Epithelial cell of proximal tubule (primary cell): ENCODE measurements at regions not wholly inside any gene's neighbourhood (a gene's known extent, or its start where the extent isn't known, plus 50 kb on each side); places are given as distances from the start of the nearest gene placed in this dataset.

ENCODE experiments used
- DNase-seq: peaks from one replicate; pipeline ENCODE4 v3.0.0-alpha.2; 2011; ENCODE audit warnings: low read depth
- H3K4me3 ChIP-seq: 2 replicates; pipeline ENCODE4 v1.5.1; 2011; ENCODE audit warnings: low read depth, mild to moderate bottlenecking, low read length
- TF ChIP-seq, protein P1 (sequence below): conservative IDR thresholded peaks from 2 replicates; pipeline ENCODE4 v1.5.1; 2012; ENCODE audit warnings: low read depth, mild to moderate bottlenecking, low read length

DNA sequence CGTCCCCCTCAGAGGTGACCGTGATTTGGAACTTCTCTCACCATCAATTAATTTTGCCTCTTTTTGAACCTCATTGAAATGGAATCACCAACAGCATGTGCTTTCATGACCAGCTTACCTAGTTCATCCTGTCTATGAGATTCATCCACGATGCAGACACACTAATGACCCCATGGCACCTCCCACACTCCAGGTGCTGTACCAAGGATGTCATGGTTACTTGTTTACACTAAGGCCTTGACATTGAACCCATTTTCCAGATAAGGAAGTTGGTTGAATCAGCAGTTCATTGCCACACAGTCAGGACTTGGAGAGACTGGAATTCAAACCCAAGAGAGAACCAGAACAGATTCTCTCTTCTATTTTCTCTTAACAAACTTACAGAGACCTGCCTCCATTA lies 139.0 kb downstream of the ZFP36L2 start:
- DNase-seq: no peak
- H3K4me3 ChIP-seq: no peak overlapping the region
- TF ChIP-seq, protein P1, sequence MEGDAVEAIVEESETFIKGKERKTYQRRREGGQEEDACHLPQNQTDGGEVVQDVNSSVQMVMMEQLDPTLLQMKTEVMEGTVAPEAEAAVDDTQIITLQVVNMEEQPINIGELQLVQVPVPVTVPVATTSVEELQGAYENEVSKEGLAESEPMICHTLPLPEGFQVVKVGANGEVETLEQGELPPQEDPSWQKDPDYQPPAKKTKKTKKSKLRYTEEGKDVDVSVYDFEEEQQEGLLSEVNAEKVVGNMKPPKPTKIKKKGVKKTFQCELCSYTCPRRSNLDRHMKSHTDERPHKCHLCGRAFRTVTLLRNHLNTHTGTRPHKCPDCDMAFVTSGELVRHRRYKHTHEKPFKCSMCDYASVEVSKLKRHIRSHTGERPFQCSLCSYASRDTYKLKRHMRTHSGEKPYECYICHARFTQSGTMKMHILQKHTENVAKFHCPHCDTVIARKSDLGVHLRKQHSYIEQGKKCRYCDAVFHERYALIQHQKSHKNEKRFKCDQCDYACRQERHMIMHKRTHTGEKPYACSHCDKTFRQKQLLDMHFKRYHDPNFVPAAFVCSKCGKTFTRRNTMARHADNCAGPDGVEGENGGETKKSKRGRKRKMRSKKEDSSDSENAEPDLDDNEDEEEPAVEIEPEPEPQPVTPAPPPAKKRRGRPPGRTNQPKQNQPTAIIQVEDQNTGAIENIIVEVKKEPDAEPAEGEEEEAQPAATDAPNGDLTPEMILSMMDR: no peak

DNA sequence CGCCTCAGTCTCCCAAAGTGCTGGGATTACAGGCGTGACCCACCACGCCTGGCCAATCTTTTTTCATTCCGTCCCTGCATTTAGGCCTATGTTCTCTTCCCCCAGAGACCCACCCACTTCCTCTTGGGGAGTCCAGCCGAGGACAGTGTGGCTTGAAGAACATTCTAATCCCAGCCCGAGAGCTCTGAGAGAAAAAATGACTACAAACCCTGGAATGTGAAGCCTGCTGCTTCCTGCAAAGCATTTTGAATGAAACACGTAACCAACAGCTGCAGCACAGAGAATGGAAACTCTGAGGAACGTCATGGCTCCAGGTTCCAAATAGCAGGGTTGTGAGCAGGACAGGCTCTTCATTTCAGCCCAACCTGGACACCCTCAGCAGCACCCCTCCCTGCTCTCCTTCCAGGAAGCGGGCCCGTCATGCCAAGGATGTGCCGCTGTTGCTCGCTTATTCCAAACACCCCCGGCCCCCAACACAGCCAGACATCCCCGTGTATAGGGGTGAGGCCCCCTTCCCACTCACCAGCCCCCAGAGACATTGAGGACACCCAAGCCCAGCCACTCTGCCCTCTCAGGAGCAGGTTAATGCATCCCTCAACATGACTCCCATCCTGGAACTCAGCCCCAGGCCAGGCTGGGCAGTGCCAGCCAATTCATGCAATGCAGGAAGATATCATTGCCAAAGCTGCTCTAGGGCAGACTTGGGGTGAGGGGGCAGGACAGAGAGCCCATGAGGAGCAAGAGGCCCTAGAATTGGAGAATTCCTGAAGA lies 139.8 kb downstream of the ZFP36L2 start:
- TF ChIP-seq, protein P1: no peak
- H3K4me3 ChIP-seq: no peak overlapping the region

DNA sequence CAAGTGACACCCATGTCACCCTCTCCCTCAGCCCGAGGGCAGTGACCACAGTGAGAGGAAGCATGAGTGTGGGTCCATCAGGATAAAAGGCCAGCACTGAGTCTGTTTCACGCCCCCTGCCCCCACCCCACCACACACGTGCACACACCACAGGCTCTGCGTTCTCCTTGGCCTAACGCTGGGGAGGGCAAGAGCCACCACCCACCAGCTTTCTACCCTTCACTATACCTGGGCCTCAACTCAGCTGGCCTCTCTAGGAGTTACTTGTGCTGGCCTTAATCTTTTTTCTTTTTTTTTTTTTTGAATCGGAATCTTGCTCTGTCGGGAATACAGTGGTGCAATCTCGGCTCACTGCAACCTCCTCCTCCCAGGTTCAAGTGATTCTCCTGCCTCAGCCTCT lies 140.5 kb downstream of the ZFP36L2 start:
- DNase-seq: no peak
- TF ChIP-seq, protein P1: no peak
- no peak overlapping the region for H3K4me3 ChIP-seq

More for the DNA sequence above, 139.8 kb downstream of the ZFP36L2 start:
- DNase-seq: peak; percentile 97

DNA sequence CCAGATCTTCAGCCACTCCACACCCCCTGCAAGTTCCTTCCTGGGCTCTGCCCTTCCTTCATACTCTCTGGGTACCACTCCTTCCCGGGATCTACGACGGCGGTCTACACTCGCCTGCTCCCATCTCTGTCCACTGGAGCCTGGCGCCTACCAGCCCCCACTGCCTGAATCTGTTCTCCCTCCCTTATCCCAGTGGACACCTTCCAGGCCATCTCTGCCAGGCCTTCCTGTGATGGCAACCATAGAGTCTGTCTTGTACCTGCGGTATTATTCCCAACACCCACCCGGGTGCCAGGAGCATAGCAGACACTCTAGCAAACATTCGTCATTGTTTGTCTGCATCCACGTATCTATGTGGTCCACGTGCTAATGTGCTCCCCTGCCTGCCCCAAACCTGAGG lies 140.9 kb downstream of the ZFP36L2 start:
- no peak for DNase-seq
- TF ChIP-seq, protein P1: no peak
- no peak overlapping the region for H3K4me3 ChIP-seq

DNA sequence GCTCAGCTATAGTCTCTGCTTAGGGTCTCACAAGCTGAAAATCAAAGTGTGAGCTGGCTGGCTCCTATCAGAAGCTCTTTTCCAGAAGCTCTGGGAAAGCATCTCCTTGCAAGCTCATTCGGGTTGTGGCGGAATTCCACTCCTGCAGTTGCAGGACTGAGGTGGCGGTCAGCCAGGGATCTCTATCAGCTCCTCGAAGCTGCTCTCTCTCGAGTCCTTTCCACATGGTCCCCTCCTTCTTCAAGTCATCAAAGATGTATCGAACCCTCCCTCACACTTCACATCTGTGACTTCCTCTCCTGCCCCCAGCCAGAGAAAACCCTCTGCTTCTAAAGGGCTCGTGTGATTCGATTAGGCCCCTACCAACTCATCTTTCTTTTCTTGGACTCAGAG lies 141.7 kb downstream of the ZFP36L2 start:
- no peak overlapping the region for H3K4me3 ChIP-seq
- DNase-seq: no peak
- TF ChIP-seq, protein P1: no peak

DNA sequence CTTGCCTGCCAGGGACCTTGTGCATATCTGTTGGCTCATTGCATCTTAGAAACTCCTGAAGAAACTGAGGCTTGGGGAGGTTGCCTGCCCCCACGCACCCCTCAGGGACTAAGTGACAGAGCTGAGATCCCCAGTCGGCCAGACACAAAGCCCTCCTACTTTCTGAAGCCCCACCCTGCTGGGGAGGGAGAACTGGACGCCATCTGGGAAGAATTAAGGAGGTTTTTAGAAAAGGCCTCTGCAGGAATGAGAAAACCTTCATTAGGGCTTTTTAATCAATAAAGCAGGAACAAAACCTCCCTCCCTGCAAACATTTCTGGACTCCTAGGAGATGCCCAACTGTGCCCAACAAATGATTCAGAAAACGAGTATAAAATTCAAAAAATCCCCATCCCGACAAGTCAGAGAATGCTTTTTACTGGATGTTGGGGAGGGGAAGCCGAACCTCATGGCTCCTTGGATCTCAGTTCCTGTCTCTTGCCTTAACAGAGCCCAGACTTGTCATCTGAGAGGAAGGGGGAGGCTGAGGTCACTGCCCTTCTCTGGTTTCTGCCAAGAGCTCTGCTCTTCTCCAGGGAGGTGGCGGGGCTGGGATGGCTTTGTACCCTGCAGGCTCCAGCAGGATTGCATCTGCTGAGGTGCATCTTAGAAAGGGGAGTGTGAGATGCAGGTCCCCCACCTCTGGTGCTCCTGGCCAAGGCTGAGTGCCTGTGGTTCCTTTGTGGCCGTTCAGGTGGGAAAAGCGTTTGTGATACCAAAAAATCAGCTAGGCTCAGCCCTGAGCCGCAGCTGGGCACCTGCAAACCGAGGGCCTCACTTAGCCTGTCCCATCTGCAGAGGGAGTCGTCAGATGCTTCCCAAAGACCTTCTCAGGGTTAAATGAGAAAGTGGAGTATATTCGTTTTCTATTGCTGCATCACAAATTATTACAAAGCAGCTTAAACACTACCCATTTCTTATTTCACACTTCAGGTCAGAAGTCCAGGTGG lies 142.4 kb downstream of the ZFP36L2 start:
- H3K4me3 ChIP-seq: no peak overlapping the region
- TF ChIP-seq, protein P1: no peak
- no peak for DNase-seq
